Ammon's horn (tissue), 1 donor: ENCODE measurements at regions not wholly inside any gene's neighbourhood (a gene's known extent, or its start where the extent isn't known, plus 50 kb on each side); places are given as distances from the start of the nearest gene placed in this dataset.
"Not testable (repeated sequence)": the region's sequence is repeated elsewhere in the genome, so short reads cannot be mapped to it uniquely, and the experiment has no call there.

Experiments used
- DNase-seq: peaks from one replicate; pipeline ENCODE4 v3.0.0-alpha.2; 2016; ENCODE audit warnings: low spot score

DNA sequence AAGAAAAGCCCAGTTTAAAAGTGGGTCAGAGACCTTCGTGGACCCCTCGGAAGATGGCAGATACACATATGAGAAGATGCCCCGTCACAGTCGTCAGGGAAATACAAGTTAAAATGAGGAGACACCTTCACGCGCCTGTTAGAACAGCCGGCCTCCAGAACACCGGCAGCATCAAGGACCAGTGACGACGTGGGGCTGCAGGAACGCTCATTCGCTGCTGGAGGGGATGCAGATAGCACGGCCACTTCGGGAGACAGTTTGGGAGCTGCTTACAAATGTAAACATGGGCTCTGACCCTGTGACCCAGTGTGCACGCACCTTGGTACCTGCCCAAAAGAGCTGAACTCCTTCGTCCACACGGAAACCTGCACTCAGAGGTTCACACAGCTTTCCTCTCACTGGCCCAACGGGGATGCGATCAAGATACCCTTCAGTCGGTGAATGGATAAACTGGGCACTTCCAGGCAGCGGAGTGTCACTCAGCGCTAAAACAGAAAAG is 83.7 kb upstream of the CTDP1 start:
- no peak for DNase-seq

DNA sequence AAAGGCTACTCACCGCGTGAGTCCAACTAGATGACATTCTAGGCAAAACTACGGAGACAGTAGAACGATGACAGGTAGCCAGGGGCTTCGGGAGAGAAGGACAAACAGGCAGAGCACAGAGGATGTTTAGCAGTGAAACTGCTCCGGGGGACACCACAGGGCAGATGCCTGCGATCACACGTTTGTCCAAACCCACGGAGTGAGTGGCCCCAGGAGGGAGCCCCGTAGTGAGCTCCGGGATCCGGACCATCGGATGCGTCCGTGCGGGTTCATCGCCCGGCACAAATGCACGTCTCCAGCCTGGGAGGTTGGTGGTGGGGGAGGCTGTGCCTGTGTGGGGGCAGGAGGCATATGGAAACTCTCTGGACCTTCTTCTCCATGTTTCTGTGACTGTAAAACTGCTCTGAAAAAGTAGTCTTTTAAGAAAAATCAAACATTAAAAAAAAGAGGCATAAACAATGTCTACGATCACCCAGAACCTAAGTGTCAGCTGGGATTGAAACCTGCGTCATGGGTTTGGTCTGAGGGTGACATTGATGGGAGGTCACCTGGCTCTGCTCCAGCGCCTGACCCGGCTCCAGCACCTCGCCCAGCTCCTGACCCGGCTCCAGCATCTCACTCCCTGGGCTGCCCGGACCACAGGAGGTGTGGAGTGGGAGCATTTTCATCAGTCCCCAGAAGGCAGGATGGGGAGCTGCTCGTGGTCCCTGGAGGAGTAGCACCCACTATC is 83.0 kb upstream of the CTDP1 start:
- no peak for DNase-seq

DNA sequence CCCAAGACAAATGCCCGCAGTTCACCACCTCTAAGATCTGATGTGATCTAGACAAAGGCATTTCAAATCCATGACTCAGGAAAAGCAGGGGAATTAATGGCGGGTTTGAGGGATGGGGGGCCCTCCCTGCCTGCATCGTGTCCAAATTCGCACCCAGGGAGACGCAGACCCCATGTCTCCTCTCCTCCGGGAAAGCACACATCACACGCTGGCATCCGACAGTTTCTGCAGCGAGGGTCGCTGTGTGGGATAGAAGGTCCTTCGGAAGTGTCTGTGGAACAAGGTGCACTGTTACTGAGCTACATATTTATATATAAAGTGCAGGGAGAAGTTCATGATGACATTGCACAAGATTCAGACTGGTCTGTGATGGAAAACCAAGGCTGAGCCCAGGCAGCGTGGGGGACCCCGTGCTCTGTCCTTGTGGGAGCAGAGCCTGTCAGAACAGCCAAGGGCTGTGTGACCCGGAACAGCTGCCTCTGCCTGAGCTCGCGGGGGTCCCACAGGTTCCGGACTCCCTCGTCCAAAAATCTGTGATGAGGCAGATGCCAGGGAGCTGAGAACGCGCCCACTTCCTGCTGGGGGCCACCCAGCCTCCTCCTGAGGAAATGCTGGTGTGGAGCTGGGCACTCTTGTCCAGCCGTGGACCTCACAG is 82.3 kb upstream of the CTDP1 start:
- DNase-seq, result no peak

DNA sequence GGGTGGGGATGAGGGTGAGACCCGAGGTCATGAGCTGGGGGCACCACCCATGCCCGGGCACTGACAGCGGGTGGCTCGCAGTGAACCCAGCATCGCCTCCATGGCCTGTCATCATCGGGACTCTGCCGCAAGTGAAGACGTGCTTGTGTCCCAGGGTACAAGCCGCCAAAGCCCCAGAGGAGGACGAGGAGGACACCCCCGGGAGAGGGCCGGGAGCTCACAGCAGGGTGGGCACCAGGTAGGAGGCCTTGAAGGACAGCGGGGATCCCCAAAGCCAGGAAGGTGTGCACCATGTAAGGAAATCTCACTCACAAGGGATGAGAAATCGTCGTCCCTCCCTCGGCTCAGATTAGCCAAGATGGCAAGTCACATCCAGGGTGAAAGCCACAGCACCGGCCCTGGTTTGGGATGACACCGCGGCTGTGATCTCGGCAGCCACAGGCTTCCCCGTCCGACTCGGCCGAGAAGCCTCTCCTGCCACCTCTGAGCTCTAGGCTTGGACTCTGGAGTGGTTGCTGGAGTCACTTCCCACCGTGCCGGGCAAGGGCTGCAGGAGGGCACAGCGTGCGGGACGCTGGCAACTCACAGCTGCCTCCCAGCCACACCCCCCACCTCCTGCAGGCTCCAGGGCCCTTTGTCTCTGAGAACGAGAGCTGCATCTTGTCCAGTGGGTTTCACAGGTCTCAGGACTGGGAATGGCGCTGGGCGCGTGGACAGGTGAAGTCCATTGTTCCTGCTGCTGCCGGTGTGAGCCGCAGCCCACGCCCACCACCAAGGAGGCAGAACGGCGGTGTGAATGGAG is 81.6 kb upstream of the CTDP1 start:
- no peak for DNase-seq

DNA sequence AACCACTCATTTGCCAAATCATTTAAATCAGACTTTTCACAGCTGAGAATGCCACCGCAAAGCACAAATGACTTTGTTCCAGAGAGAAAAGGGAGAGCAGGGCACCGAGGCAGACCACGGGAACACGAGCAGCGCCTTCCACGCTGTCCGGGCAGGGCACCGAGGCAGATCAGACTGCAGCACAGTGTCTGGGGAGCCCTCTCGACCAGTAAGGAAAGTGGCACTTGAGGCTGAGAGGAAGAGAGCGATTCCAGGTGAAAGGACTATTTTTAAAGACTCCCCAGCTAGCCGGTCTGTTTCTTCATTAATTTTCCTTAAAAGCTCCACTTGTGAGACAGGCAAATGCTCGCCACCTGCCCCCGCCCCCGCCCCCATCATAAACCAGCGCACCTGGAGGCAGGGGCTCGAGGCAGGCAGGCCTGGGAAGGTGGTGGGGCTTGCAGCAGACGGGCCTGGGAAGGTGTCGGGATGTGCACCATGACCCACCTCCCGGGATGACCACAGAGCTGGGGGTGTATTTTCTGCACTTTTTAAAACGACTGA is 80.9 kb upstream of the CTDP1 start:
- no peak for DNase-seq

DNA sequence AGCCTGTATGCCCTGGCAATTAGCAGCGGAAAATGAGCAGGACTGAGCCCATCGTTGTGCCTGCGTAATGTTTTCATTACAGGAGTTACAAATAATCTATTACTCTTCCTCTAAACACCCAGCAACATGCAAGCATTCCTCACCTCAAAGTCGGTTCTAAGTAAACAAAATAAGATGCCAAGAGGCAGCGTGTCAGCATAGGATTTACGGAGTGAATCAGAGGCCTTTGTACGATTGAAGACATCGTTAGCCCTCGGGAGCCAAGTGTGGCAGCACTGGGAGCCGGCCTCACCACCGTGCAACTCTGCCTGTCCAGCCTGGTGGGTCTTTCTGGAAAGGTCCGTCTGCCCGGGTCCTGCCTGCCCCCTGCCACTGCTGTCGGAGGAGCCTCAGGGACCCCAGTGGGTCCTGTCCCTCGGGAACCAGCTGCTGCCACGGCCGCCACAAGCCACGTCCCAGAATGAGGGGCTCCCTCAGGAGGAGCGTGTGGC is 80.1 kb upstream of the CTDP1 start:
- no peak for DNase-seq

DNA sequence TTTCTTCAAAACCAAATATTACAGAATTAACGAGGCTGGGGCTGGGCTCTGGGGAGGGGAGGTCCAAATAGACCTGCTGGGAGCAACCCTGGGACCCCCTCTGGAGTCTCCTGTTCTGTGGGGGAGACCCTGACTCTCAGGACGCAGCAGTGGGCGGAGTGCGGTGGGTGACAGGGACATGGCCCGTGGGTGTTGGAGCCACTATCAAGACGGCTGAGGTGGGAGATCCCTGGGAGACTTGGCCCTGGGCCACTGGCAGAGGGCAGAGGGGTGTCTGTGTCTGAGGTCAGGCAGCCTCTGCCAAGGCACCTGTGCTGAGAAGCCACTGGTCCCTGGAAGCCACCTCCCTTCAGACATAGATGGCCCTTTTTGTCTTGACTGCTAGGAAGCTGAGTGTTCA is 79.5 kb upstream of the CTDP1 start:
- DNase-seq, result no peak

DNA sequence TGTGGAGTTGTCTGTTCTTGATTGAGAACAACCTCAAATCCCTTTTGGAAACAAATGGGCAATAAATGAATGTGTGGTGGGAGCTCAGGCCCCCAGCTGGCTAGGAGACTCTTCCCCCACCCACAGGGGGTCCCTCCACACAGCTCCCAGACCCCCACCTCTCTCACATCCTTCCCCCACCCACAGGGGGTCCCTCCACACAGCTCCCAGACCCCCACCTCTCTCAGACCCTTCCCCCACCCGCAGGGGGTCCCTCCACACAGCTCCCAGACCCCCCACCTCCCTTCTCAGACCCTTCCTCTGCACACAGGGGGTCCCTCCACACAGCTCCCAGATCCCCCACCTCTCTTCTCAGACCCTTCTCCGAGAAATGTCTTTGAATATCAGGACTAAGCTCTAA is 79.0 kb upstream of the CTDP1 start:
- no peak for DNase-seq

DNA sequence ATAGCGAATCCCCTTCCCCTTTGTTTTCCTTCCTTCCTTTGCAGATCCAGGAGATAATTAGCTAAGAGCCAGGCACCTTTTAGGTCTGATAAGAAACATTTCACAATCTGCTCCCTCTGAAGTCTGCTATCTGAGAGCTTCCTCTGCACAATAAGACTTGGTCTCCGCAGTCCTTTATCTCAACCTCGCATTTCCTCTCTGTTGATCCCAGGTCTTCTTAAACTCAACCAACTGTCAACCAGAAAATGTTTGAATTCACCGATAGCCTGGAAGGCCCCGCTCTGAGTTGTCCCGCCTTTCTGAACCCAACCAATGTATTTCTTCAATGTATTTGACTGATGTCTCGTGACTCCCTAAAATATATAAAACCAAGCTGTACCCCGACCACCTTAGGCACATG is 78.4 kb upstream of the CTDP1 start:
- DNase-seq, result no peak

DNA sequence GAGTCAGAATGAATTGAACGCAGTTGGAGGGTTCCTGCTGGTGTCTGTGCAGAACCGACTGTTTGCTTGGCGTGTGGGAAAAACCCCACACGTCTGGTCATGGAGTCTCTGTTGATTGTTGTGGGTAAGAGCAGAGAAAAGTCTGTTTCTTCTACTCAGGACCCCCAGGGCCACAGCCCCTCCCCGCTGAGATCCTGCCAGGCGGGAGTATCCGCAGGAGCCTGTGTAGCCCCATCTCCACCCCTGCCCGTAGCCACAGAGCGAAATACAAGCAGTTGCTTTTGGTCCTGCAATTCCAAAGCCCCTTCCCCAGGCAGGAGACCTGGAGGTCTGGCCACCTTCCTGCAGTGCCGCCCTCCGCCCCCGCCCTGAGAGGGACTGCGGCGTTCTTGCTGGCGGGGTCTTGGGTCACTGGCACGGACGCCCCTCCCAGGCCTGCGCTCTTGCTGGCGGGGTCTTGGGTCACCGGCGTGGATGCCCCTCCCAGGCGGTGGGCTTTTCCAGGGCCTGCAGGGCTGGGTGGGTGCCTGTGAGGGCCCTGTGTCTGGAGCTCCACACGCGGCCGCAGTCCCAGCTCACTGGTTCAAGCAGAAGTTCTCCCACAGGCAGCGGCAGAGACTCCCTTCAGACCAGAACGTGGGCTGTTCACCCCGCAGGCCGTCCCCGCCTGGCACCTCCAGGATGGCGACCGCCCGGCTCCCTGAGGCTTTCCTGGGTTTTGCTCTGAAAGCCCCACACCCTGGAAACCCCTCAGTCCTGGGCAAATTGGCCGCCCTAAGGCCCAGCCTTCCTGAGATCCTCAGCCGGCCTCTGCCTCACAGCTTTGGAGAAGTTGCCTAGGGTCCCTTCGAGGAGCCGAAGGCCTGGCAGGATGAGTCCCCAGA is 76.0 kb upstream of the CTDP1 start:
- DNase-seq, result no peak

DNA sequence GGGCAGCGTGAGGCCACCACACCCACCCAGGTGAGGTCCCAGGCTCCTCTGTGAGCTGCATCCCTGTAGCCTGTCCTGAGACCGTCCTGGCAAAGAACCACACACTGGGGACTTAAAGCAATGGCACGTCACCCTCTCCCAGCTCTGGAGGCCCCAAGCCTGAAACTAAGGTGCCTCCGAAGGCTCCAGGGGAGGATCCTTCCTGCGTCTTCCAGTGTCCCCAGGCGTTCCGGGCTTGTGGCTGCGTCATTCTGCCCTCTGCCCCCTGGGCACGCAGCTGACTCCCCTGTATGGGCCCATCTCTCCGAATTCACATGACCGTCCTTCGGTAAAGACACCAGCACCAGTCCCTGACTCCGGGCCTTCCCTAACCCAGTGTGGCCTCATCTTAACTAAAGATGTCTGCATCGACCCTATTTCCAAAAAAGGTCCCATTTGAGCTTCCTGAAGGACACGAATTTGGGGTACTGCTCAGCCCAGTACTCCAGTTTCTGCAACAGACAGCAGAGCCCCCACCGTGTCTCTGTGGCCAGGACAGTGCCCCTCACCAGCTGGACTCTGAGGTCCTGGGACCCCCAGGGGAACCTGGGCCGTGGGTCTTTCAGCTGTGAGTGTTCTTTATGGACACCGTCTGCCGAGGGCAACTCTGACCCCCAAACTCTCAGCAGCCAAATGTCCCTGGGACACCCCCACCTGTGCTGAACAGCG is 75.2 kb upstream of the CTDP1 start:
- DNase-seq, result no peak

DNA sequence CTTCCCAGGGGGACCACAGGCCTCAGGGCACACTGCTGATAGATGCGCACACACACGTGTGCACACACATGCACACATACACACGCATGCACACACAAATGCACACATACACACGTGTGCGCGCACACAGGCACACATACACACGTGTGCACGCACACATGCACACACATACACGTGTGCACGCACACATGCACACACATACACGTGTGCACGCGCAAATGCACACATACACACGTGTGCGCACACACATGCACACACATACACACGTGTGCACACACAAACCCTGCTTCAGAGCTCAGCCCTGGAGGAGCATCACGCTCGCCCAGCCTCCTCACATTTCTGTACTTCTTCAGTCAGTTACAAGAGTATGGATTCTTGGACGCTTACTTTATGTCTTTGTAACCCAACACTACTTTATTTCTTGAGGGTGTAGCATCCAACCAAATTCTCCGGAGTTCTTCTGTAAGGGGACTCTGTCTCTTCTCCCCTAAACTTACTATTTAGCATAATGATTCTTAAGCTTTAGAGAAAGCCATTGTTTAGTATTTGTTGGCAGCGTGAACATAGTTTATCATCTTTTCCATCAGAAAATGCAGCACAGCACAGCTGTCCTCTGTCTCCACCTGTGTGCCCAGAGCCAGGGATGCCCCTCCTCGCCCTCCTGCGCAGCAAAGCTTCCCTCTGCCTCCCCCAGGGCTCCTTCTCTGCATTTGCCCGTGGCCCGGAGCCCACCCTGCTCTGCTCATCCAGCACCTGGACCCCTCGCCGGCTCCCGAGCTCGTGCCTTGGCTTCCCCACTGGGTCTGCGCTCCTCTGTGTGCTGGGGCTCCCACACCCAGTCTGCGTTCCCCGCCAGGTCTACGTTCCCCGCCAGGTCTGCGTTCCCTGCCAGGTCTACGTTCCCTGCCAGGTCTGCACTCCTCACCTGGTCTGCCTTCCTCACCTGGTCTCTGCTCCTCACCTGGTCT is 74.4 kb upstream of the CTDP1 start:
- no peak for DNase-seq

DNA sequence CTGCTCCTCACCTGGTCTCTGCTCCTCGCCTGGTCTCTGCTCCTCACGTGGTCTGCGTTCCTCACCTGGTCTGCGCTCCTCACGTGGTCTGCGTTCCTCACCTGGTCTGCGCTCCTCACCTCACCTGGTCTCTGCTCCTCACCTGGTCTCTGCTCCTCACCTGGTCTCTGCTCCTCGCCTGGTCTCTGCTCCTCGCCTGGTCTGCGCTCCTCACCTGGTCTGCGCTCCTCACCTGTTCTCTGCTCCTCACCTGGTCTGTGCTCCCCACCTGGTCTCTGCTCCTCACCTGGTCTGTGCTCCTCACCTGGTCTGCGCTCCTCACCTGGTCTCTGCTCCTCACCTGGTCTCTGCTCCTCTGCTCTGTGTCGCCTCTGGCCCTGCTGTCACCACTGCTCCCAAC is 73.5 kb upstream of the CTDP1 start:
- not testable (repeated sequence) for DNase-seq

DNA sequence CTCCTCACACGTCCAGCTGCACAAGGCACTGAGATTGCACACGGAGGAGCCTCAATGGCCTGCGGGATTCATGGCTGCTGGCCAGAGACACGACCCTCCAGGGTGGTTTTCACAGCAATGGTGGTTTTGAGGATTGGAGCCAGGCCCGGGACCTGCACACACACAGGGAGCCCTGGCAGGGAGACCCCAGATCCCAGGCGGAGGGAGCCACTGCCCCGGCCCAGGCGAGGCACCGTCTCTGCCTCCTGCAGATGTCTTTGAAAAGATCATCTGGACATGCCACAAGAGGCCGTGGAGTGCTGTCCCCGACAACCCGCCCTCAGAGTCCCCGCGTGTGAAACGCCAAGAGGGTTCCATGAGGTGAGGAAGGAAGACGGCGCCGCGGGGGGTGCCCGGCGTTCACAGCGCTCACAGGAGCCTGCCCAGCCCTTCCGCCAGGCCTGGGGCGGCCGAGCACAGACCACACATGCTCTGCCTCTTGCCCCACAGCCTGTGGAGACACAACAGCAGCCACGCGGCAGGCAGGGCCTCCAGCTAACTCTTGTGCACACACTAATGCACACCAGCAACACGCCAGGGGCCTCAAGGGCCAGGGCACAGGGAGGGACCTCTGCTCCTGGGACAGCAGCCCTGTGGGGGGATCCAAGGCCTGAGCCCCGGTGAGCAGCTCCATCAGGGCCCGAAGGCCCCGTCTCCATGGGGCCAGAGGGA is 72.8 kb upstream of the CTDP1 start:
- no peak for DNase-seq

DNA sequence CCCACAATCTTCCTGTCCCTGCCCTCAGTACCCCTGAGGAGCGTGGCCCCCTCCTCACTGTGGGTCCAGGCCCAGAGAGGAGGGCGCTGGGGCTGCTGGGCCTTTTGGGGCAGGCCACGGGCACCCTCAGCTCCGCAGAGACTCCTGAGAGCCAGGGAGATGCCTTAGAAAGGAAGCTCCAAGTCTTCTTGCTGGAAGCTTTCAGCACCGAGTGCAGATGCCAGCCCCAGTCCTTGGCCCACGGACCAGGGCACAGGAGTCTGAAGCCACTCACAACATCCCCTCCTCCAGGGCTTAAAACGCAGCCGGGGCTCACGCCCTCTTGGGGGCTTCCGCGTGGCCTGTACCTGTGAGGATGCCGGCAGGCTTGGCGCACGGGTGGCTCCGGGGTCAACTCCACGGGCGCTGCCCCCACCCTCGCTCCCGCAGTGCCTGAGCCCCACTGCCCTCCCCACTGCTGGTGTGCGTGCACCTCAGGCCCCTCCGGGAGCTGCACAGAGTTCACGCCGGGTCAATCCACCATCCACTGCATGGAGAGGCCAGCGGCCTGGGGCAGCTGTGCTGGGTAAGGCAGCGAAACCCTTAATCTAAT is 72.1 kb upstream of the CTDP1 start:
- no peak for DNase-seq

DNA sequence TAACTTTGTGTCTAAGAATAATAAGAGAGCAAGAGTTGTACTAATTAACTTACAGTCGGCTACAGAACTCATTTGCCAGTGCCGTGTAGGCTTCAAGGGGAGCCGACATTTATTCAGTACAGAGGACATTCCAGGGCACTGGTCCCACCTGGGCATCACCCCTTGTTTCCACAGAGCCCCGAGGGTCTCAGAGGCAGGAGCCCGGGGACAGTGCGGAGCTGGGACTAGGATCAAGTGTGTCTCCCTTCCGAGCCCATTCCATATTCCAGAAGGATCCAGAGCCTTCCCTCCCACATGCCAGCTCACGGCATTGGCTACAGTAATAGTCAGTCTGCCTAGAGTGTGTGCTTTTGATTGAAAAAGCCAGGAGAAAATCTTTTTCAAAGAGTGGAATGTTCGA is 71.5 kb upstream of the CTDP1 start:
- no peak for DNase-seq

DNA sequence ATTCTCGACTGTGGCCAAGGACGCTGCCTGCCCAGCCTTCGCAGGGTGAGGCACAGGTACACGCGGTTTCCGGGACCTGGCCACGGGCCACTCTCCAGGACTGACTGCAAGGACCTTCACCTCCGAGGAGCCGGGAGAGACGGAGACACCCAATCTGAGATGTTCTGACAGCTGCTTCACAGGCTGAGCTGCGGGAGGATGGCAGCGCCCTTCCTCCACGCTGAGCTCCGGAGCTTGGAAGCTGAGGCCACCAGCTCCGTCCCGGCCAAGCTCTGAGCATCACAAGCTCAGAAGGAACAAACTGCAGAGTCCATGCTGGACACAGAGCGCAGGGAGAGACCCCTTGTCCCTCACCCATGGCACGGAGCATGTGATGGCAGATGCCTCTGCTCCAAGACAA is 71.1 kb upstream of the CTDP1 start:
- no peak for DNase-seq

DNA sequence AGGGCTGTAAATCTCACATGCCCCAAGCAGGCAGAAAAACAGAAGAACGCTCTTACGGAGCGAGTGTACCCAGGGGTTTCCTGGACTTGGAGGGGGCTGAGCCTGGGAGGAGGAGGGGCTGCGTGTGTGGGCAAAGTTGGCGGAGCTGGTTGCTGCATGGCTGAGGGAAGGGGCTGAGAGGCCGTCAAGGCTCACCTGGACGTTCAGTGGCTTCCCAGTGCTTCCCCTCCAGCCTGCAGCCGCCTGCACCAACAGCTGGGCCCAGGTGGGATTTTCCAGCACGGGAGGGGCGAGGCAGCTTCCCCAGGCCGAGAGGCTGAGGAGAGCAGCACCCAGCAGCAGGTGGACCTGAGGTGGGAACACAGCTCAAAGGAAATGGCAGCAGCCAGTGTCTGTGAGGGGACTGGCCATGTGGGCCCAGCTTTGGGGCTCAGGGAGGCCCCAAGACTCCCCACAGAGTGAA is 70.6 kb upstream of the CTDP1 start:
- no peak for DNase-seq
